Tibial nerve (tissue), 4 donors: ENCODE measurements at regions not wholly inside any gene's neighbourhood (a gene's known extent, or its start where the extent isn't known, plus 50 kb on each side); places are given as distances from the start of the nearest gene placed in this dataset.

Source experiments
- DNase-seq, 2 donors: peaks; one replicate each; pipeline ENCODE4 v3.0.0-alpha.2; 2019; ENCODE audit warnings: low spot score in 2 of 2
- H3K27ac ChIP-seq, 4 donors: fragments of 200-600 bp; sonication (generic) in 3 of 4; one replicate each; pipeline ENCODE4 v1.5.1; 2017 to 2019; ENCODE audit warnings: mild to moderate bottlenecking in 1 of 4
- H3K27me3 ChIP-seq, 2 donors: fragments of 200-600 bp; sonication (generic) in 1 of 2; one replicate each; pipeline versions ENCODE4 v1.5.1 to v1.6.0; 2017 to 2019
- H3K36me3 ChIP-seq, 3 donors: fragments of 200-600 bp; sonication (generic); one replicate each; pipeline ENCODE4 v1.5.1; 2018 to 2019
- H3K4me1 ChIP-seq, 4 donors: fragments of 200-600 bp; sonication (generic) in 3 of 4; one replicate each; pipeline ENCODE4 v1.5.1; 2017 to 2019
- H3K4me3 ChIP-seq, 4 donors: fragments of 200-600 bp; sonication (generic) in 3 of 4; one replicate each; pipeline ENCODE4 v1.5.1; 2017 to 2019; ENCODE audit warnings: mild to moderate bottlenecking in 1 of 4, moderate library complexity in 1 of 4
- H3K9me3 ChIP-seq, 4 donors: fragments of 200-600 bp; sonication (generic) in 3 of 4; one replicate each; pipeline ENCODE4 v1.5.1; 2017 to 2019
- EP300 ChIP-seq, 2 donors: sonication (generic); formaldehyde crosslinking; IDR thresholded peaks; one replicate each; pipeline ENCODE4 v1.6.1; 2017; ENCODE audit warnings: antibody characterized with exemption in 2 of 2, mild to moderate bottlenecking in 1 of 2
- POLR2A ChIP-seq, 2 donors: fragments of 450-650 bp; IDR thresholded peaks; one replicate each; pipeline ENCODE4 v1.6.1; 2017; ENCODE audit warnings: antibody characterized with exemption in 2 of 2, mild to moderate bottlenecking in 2 of 2, moderate library complexity in 2 of 2
- WGBS, 2 donors: methylation state at CpG; one replicate each; pipeline ENCODE4 v1.1.5; 2018; 5-methylcytosine and 5-hydroxymethylcytosine counted together
- TF ChIP-seq, protein P1 (sequence below), 5 experiments: fragments of 200-600 bp in 3 of 5; fragments of 450-650 bp in 2 of 5; sonication (generic) in 3 of 5; IDR thresholded peaks; one replicate each; pipeline ENCODE4 v1.5.1; 2016 to 2019; ENCODE audit warnings: antibody characterized with exemption in 5 of 5, mild to moderate bottlenecking in 3 of 5, moderate library complexity in 2 of 5

- Histone ChIP-seq H3K27ac (no peak overlapping the region), H3K4me3 (no peak overlapping the region), H3K4me1 (no peaks in the 10 kb centered on the region), H3K36me3 (no peaks in the 10 kb centered on the region), H3K9me3 (no peaks in the 10 kb centered on the region), H3K27me3 (no peaks in the 10 kb centered on the region)
- DNase-seq, result no peak
- 82 to 100% methylated on average over 1 of the region's 1 CpG for WGBS, 2 donors
- TF ChIP-seq EP300 (IDR thresholded peaks at IDR 0.05) (no peak), POLR2A (IDR thresholded peaks at IDR 0.05) (no peak)
- TF ChIP-seq, protein P1, sequence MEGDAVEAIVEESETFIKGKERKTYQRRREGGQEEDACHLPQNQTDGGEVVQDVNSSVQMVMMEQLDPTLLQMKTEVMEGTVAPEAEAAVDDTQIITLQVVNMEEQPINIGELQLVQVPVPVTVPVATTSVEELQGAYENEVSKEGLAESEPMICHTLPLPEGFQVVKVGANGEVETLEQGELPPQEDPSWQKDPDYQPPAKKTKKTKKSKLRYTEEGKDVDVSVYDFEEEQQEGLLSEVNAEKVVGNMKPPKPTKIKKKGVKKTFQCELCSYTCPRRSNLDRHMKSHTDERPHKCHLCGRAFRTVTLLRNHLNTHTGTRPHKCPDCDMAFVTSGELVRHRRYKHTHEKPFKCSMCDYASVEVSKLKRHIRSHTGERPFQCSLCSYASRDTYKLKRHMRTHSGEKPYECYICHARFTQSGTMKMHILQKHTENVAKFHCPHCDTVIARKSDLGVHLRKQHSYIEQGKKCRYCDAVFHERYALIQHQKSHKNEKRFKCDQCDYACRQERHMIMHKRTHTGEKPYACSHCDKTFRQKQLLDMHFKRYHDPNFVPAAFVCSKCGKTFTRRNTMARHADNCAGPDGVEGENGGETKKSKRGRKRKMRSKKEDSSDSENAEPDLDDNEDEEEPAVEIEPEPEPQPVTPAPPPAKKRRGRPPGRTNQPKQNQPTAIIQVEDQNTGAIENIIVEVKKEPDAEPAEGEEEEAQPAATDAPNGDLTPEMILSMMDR (IDR thresholded peaks at IDR 0.05), result no peak
Observed at GRCh38 chr7:136347488-136347887, 370.3 kb upstream of the MTPN start.

- no peak for TF ChIP-seq EP300 (IDR thresholded peaks at IDR 0.05)
- Histone ChIP-seq H3K27ac (no peak overlapping the region), H3K4me1 (no peaks in the 10 kb centered on the region), H3K9me3 (no peaks in the 10 kb centered on the region), H3K4me3 (no peak overlapping the region), H3K27me3 (no peaks in the 10 kb centered on the region), H3K36me3 (no peaks in the 10 kb centered on the region)
- no peak for DNase-seq
Observed at GRCh38 chr7:136342251-136342650, 365.1 kb upstream of the MTPN start.

DNA sequence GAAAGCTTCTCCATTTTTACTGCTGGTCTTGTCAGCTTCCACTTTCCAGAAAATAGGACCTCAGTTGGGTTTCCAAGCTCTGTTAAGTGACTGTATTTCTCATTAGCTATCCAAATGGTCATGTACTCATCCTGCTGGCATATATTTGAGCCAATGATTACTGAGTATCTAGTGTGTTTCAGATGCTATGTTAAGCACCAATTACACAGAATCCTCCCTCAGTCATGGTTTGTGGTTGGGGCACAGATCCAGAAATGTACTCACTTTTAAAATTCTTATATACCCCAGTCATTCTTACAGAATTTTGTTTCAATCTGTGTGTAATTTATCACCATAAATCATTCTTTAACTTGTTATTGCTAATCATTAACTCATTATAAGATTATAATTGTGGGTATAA lies 362.3 kb upstream of the MTPN start:
- no peak for DNase-seq
- no peaks in the 10 kb centered on the region for H3K27me3 ChIP-seq
- H3K36me3 ChIP-seq, result no peaks in the 10 kb centered on the region
- no peak overlapping the region for H3K27ac ChIP-seq
- H3K4me1 ChIP-seq, result no peaks in the 10 kb centered on the region
- TF ChIP-seq, protein P1 (IDR thresholded peaks at IDR 0.05), result no peak
- TF ChIP-seq EP300 (IDR thresholded peaks at IDR 0.05) (no peak), POLR2A (IDR thresholded peaks at IDR 0.05) (no peak)
- H3K9me3 ChIP-seq, result no peaks in the 10 kb centered on the region
- no peak overlapping the region for H3K4me3 ChIP-seq

DNA sequence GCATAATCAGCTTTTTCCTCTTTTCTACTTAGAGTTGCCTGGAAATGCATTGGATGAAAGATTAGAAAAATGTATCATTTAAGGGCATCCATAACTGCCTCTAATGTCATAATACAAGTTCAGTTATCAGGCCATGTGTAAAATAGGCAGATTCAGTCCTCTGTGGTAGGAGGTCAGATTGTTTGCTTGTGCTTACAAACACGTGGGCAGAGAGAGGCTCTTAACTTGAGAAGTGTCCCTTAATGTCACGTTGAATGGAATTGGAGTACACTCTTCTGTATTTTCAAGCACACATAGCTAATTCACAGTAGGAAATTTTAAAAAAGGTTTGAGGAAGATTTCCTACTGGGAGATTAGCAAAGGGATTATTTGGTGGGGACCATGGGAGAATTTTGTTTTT lies 359.8 kb upstream of the MTPN start:
- TF ChIP-seq POLR2A (IDR thresholded peaks at IDR 0.05) (no peak), EP300 (IDR thresholded peaks at IDR 0.05) (no peak)
- TF ChIP-seq, protein P1 (IDR thresholded peaks at IDR 0.05), result no peak
- no peaks in the 10 kb centered on the region for H3K27me3 ChIP-seq
- H3K4me1 ChIP-seq, result no peaks in the 10 kb centered on the region
- no peak overlapping the region for H3K4me3 ChIP-seq
- H3K9me3 ChIP-seq, result no peaks in the 10 kb centered on the region
- no peaks in the 10 kb centered on the region for H3K36me3 ChIP-seq
- DNase-seq, result no peak
- no peak overlapping the region for H3K27ac ChIP-seq
- WGBS, 2 donors, result 30 to 43% methylated on average over 2 of the region's 2 CpGs

DNA sequence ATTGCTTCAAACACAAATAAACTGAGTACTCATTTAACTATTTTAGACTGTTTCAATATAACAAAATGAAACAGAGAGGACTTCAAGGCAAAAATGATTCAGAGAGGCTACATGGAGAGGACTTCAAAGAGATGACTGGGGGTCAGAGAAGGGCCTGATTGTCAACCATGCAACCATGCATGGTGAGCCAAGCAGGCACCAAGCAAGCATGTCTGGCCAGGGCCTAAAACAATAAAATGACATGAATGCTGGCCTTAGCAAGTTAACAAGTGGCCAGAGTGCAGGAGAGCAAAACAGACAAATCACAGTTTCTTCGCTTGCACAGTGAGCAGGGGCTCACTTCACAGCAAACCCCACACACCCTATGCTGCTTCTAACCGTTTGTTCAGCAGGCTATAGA lies 356.5 kb upstream of the MTPN start:
- DNase-seq, result no peak
- no peak for TF ChIP-seq EP300 (IDR thresholded peaks at IDR 0.05)
- no peak for TF ChIP-seq POLR2A (IDR thresholded peaks at IDR 0.05)
- TF ChIP-seq, protein P1 (IDR thresholded peaks at IDR 0.05), result no peak
- Histone ChIP-seq H3K27ac (no peak overlapping the region), H3K27me3 (no peaks in the 10 kb centered on the region), H3K4me3 (no peak overlapping the region), H3K4me1 (no peaks in the 10 kb centered on the region), H3K36me3 (no peaks in the 10 kb centered on the region), H3K9me3 (no peaks in the 10 kb centered on the region)
- WGBS, 2 donors, result 68 to 75% methylated on average over 2 of the region's 2 CpGs

DNA sequence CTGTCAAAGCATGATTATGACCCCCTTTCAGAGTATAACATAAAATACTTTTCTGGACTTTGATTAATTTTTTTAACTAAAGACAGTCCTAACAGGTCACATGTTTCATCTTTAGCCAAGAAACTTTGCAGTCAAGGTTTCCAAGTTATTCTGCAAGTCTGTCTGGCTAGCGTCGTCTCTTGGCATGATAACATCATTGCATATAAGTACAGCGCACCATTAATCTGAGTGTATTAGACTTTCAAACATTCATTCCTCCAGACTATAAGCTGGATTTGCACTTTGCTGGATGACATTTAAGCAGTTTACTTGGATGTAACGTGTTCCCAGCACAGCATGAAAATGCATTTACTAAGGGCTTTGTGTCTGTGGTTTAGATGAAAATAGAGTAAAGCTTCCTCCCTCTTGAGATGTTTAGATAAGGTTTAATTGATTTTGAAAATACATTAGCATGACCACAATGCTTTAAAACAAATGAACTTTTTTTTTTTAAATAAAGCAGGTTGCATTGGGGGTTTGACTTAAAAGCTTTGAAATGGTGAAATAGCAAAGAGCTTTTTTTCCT lies 349.0 kb upstream of the MTPN start:
- no peak for TF ChIP-seq POLR2A (IDR thresholded peaks at IDR 0.05)
- TF ChIP-seq, protein P1 (IDR thresholded peaks at IDR 0.05), result no peak
- no peak for TF ChIP-seq EP300 (IDR thresholded peaks at IDR 0.05)
- no peaks in the 10 kb centered on the region for H3K27me3 ChIP-seq
- no peak overlapping the region for H3K27ac ChIP-seq
- H3K4me3 ChIP-seq, result no peak overlapping the region
- no peaks in the 10 kb centered on the region for H3K4me1 ChIP-seq
- H3K9me3 ChIP-seq, result no peaks in the 10 kb centered on the region
- no peaks in the 10 kb centered on the region for H3K36me3 ChIP-seq
- WGBS, 2 donors, result 45 to 48% methylated on average over 4 of the region's 4 CpGs
- DNase-seq, result no peak
